SW480 (cell line): ENCODE measurements at regions not wholly inside any gene's neighbourhood (a gene's known extent, or its start where the extent isn't known, plus 50 kb on each side); places are given as distances from the start of the nearest gene placed in this dataset.

Experiments used
- DNase-seq: peaks from one replicate; pipeline ENCODE4 v3.0.0-alpha.2; 2016; ENCODE audit warnings: low spot score

- no peak for DNase-seq
Observed at GRCh38 chrX:120021927-120022326, 55.6 kb downstream of the RHOXF2B start.

- no peak for DNase-seq
Observed at GRCh38 chrX:120020305-120020704, 57.2 kb downstream of the RHOXF2B start.

GRCh38 chrX:120016068-120016441 lies 61.4 kb downstream of the RHOXF2B start:
- DNase-seq = no peak

- DNase-seq = peak; percentile 33
Observed at GRCh38 chrX:120015145-120016067, 62.1 kb downstream of the RHOXF2B start.

- no peak for DNase-seq
Observed at GRCh38 chrX:120014354-120015130, 62.9 kb downstream of the RHOXF2B start.

GRCh38 chrX:120001787-120002186 lies 58.2 kb upstream of the NKAP start:
- DNase-seq = no peak

GRCh38 chrX:120000490-120001246 lies 57.1 kb upstream of the NKAP start:
- DNase-seq = no peak

GRCh38 chrX:119999087-119999634 lies 55.6 kb upstream of the NKAP start:
- no peak for DNase-seq

GRCh38 chrX:119997570-119997969 lies 54.0 kb upstream of the NKAP start:
- no peak for DNase-seq

- DNase-seq = no peak
Observed at GRCh38 chrX:119996600-119997524, 53.3 kb upstream of the NKAP start.

GRCh38 chrX:119996069-119996468 lies 52.5 kb upstream of the NKAP start:
- no peak for DNase-seq
